ENCODE measurements at regions not wholly inside any gene's neighbourhood (a gene's known extent, or its start where the extent isn't known, plus 50 kb on each side); places are given as distances from the start of the nearest gene placed in this dataset.
"Not testable (repeated sequence)": the region's sequence is repeated elsewhere in the genome, so short reads cannot be mapped to it uniquely, and the experiment has no call there.

DNA sequence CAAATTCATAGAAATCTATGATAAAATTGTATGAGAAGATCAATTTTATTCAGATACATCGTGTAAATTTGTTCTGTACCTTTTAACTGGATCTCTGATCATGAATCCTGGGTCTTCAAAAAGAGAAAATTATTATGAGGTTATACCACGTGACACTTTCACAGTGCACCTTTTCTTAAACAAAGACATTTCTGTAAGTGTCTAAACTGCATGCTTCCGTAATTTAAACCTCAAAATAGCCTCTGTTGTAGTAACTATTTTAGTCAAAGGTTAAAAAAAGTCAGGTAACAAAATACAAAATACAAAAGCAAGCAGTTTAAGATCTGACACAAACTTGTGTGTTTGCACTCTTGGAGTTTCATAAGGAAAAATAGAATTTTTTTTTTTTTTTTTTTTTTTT lies 171.3 kb downstream of the SPIN4 start:
- not testable (repeated sequence) for DNase-seq (ENCODE audit: low spot score)

DNA sequence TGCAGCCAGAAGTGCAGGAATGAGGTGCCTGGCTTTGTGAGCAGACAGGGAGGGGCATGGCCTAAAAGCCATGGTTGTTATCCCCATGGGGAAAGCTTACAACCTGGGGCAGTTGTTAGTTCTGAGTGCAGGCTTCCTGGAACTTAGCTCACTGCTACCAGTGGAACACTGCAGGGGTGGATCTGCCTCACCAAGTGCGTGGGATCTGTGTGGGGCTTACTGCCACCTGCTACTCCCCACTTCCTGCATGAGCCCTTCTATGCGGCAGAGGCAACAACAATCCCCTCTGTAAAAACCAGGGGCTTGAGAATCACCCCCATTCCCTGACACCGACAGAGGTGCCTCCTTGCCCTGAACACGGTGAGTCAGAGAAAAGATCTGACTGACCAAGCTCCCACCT lies 174.6 kb downstream of the SPIN4 start:
- DNase-seq (ENCODE audit: low spot score) = not testable (repeated sequence)

DNA sequence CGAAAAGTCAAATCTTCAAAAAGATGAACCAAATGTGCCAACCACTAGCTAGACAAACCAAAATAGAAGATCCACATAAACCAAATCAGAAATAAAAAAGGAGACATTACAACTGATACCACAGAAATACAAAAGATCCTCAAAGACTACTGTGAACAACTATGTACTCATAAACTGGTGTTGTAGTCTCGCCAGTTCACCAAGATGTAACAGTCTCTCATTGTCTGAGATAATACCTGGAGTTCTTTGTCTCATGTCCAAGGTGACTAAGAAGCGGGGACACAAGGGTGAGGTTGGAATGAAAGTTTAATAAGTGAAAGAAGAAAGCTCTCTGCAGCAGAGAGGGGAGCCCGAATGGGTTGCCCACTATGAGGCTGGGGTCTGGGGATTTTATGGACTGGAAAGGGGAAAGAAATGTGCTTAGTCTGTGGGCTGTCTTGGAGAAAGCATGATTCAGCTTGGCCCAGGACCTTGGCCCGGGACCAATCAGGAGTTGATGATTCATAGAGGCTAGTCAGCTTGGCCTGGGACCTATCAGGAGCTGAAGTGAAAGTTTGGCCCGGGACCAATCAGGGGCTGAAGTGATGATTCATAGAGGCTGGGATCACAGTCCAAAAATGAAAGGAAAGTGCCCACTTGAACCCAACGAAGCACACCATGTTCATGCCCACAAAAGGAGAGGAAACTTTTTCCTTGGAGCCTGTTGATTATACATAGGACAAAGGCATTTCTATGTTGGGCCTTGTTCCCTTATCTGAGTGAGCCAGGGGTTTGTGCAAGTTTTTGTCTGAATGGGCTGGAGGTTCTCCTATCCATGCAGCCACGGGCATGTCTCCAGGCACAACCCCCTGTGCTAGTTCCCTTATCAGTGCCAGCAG lies 177.1 kb downstream of the SPIN4 start:
- not testable (repeated sequence) for DNase-seq (ENCODE audit: low spot score)

DNA sequence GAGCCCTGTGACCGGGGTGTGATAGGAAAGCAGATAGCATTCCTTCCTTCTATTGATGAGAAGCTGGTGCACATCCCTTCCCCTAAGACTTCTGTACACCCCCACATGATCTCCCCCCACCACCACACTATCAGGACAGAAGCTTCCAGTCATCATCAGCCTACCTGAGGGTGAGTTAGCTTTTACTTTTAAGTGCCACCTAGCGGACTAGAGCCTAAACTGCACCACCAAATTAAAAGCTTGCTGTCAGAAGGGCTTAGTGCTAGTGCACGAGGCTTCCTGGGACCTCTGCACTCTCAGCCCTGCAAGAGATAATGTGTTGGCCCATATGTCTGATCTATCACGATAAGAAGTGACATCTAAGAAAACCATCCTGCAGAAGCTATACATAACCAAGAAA lies 181.7 kb downstream of the SPIN4 start:
- not testable (repeated sequence) for DNase-seq (ENCODE audit: low spot score)

DNA sequence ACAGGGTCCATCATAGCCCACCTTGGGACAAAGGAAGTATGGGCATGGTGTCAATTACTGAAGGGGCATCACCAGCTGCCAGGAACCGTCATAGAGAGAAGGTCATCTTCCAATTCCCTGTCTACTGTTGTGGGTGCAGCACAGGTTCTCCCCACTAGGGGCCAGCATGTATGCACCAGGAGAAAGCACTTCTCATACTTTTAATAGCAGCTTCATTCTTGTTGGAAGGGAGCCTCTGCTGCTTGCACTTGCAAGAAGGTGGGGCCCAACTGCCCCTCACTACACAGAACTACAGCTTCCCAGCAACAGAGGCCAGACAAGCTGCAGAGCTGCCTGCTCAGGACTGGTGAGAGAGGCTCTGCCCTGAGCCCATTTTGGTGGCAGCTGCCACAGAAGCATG lies 182.2 kb downstream of the SPIN4 start:
- DNase-seq (ENCODE audit: low spot score) = not testable (repeated sequence)

DNA sequence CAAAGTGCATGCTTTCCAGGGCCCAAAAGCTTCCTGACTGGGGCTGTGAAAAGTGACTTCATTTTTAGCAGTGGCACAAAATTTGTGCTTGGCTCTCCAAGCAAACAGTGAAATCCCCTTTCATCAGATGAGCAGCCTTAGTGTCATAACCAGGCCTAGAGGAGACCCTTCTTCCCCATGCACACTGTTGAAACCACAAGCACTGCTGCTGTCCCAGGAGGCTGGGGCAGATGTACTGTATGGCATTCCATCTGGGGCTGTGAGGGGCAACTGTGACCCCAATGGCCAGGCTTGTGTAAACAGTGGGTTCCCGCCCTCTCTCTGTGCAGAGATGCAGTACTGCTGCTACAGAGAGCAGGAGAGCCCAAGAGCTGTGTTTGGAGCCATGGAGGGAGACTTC lies 184.1 kb downstream of the SPIN4 start:
- not testable (repeated sequence) for DNase-seq (ENCODE audit: low spot score)

DNA sequence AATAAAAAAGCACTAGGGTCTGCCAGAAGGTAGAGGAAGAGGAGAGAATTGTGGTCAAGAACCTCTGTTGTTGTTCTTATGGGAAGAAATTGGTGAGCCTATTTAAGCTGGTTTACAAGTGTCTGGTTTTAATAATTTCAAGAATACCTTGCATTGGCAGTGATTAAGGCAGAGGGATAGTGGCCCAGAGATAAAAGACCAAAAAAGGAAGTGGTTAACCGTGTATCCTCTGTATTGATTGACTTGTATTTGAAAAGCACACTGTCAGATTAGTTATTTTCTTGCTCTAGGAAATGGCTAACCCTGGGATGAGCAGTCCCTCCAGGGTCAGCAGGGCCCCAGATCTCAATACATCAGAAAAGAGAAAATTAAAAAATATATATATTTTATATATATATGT lies 190.1 kb downstream of the SPIN4 start:
- DNase-seq (ENCODE audit: low spot score) = not testable (repeated sequence)

DNA sequence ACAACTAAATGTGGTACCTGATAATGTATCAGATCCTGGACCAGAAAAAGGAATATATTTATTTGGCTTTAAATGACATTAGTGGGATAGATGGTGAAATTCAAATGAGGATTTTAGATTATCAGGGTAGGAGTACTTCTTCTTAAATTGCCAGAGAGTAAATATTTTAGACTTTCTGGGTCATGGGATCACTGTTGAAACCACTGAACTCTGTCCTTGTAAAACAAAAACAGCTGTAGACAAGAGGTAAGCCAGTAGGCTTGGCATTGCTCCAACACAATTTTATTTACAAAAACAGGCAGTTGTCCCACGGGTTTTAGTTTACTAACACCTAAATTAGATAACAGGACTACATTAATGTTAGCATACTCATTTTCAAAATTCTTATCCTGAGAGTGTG lies 190.8 kb downstream of the SPIN4 start:
- not testable (repeated sequence) for DNase-seq (ENCODE audit: low spot score)

DNA sequence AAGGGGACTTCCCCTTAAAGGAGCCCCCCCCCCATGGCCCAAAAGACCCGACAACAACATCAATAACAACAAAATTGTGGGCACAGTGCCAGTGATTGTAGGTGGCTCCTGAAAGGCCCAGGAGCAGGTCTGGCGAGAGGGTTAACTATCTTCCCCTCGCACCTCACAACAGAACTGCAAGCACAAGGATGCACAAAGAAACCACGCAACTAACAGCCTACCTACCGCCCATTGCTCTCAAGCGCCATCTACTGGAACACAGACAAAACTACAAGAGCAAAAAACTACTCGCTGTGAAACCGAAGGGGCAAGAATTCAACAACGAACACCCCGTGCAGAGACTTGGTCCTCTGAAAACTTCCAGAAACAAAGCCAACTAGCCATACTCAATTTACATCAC lies 205.6 kb downstream of the SPIN4 start:
- not testable (repeated sequence) for DNase-seq (ENCODE audit: low spot score)

DNA sequence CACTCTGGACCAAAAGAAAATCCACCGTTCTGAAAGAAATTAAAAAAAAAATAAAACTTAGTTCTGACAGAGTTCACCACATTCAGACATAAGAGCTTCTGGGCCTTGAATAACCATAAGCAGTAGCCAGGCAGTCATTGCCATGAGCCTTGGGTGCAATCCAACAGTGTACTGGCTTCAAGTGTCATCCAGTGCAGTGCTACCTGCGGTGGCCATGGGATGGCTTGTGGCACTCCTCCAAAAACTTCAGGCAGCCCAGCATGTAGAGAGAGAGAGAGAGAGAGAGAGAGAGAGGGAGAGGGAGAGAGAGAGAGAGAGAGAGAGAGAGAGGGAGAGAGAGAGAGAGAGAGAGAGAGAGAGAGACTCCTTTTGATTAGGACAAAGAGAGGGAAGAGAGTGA lies 208.5 kb downstream of the SPIN4 start:
- DNase-seq (ENCODE audit: low spot score) = not testable (repeated sequence)

DNA sequence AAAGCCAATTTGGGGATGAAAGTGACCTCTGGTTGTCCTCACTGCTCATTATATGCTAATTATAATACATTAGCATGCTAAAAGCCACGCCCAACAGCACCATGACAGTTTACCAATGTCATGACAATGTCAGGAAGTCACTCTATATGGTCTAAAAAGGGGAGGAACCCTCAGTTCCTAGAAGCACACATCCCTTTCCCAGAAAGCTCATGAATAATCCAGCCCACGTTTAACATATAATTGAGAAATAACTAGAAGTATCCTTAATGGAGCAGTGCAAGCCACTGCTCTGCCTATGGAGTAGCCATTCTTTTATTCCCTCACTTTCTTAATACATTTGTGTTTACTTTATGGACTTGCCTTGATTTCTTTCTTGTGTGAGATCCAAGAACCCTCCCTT lies 215.3 kb downstream of the SPIN4 start:
- not testable (repeated sequence) for DNase-seq (ENCODE audit: low spot score)

DNA sequence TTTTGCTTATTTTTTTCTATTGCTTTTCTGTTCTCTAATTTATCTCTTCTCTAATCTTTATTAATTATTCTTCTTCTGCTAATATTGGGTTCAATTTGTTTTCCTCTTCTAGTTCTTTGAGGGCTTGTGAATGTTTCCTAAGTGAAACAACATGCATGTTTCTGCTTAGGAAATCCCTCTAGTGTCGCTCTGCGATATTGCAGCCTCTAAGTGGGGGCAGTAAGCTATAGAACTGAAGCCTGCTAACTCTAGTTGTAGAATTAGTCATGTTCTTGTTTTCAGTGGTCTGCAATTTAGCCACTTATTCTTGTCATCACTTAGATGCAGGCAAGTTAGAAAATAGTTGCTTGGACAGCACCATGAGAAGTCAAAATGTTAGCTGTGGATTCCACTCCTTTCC lies 222.6 kb downstream of the SPIN4 start:
- DNase-seq (ENCODE audit: low spot score) = peak; percentile 27

DNA sequence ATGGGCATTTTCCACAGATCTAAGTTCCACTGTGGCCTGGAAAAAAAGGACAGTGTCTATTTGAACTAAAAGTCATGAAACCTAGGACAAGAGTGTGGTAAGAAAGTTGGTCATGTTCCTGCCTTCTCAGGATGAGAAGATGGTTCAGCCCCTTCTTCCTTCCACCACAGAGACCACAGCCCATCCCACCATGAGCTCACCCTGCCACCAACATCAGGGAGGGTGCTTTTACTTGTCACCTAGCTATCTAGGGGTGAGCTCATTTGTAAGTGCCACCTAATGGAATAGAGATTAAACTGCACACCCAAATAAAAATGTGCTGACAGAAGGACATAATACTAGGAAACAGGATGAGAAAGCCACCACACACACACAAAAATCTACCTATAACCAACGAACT lies 235.9 kb downstream of the SPIN4 start:
- no peak for DNase-seq (ENCODE audit: low spot score)

DNA sequence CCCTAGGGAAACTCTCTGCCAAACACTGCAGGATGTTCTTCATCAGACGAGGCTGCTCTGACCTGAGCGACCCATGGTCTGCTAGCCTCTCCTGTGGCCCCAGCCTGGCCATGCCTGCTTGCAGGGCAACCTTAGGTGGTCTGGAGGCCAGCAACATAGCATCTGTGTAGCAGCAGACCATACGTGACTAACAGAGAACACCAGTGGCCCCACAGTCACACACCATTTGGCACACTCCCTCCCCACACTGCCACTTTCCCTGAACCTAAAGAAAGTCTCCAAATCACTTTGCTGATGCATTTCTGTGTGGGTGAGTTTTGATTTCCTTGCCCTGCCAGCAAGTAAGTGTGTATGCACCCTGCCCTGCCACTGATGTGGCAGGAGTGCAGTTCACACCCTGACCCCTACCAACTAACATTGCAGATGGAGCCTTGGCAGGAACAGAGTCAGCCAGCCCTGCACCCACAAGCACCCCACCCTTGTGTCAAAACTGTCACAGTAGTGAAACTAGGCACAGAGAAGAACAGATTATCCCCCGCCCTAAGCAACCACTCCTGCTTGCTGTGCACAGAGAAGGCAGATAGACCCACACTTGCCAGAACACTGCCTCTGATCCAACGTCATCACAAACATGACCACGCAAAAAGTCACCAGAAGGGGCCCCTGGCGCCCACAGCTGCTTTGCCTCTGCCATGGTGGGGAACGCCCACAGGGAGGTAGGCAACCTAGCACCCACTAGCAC lies 249.1 kb downstream of the SPIN4 start:
- no peak for DNase-seq (ENCODE audit: low spot score)

DNA sequence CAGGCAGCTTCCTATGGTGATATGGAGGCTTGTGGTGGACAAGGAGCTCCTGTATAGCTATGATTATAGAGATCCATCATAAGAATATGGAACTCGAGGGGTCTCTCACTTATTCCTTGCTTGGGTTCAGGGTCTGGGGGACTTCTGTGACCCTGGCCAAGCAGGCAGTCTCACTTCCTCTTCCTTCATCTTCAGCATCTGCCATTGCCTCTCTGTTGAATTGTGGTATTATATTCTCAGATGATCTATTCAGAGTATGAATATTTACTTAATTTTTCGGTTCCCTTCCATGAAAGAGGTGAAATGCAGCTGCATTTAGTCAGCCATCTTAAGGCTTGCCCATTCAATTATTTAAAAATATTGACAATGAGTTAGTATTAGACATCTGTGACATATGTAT lies 292.9 kb downstream of the SPIN4 start:
- DNase-seq (ENCODE audit: low spot score) = no peak

DNA sequence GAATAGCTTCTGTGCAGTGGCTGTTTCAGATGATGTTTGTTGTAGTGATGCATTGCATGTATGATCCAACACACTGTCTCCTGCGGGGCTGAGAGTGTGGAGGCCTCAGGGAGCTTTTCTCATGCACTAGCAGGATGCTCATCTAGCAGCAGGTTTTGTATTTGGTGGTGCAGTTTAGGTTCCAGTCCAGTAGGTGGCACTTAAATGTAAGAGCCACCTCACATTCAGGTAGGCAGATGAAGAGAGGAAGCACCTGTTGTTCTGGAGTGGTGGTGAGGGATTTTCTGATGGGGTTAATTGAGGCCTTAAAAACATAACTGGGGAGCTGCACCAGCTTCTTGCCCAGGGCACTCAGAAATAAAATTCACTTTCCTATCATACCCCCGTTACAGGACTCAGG lies 300.9 kb downstream of the SPIN4 start:
- DNase-seq (ENCODE audit: low spot score) = no peak

DNA sequence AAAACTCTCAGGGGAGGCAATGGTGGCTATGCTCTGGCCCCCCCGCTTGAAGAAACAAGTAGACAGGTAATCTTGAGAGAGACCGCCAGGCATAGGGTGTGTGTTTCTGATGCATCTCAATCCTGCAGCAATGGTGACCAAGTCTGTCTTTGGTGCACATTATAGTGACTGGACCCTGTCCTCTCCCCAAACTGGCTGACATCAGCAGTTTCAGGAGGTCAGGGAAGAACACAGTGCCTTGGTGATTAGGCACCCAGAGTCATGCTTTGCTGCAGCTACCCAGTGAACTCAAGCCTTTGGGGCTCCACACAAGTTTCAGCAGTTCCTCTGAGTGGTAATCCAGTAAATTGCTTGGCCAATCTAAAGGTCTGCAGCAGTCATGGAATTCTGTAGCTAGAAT lies 318.3 kb downstream of the SPIN4 start:
- no peak for DNase-seq (ENCODE audit: low spot score)

DNA sequence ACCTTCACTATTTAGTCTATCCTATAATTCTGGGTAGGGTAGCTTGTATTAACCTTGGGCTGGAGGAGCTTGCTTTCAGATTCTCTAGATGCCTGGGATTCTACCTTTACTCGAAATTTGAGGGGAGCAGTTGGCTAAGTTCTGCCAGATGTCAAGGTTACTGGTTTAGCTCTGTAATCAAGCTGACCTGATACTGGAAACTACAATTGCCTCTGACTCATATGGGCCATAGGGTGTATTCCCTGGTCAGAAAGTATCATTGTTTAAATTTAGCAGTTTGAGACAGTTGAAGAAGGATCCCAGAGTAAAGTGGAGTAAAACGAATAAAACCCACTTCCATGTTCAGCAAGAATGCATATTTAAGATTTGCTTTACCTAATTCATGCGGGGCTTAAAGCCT lies 337.6 kb downstream of the SPIN4 start:
- no peak for DNase-seq (ENCODE audit: low spot score)

DNA sequence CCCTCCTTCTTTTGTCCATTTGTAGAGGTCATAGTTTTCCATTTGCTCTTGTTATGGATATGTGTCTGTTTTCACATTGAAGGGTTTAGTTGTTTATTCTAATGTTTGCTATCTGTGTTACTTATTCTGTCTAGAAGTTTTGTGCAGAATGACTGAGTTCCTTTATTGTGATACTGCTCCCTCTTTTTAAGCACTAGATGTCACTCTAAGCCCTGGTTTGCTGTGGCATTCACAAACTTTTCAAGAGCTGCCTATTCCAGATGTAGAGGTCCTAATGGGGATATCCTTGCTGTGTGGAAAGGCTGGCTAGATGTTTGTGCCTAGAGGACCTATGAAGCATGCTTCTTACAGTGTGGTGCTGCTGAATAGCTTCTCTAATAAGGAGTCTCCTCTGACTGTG lies 338.6 kb downstream of the SPIN4 start:
- DNase-seq (ENCODE audit: low spot score) = no peak

DNA sequence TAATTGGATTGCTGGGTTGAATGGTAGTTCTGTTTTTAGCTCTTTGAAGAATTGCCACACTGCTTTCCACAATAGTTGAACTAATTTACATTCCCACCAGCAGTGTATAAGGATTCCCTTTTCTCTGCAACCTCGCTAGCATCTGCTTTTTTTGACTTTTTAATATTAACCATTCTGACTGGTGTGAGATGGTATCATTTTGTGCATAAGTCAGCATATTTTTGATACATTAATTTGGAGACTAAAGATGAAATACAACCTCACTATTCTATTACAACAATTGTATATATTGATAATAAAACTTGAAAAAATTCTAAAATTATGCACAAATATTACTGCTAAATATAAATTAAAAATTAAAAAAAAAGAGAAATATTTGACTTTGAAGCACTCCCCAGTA lies 350.9 kb downstream of the SPIN4 start:
- not testable (repeated sequence) for DNase-seq (ENCODE audit: low spot score)
